HG03175 (cell line): ENCODE measurements at regions not wholly inside any gene's neighbourhood (a gene's known extent, or its start where the extent isn't known, plus 50 kb on each side); places are given as distances from the start of the nearest gene placed in this dataset.
"Not testable (repeated sequence)": the region's sequence is repeated elsewhere in the genome, so short reads cannot be mapped to it uniquely, and the experiment has no call there.

Experiments
- ATAC-seq: cut with Tn5 transposase; IDR thresholded peaks from one replicate; pipeline ENCODE4 v1.9.1; 2021; ENCODE audit warnings: mild to moderate bottlenecking, moderate library complexity; ENCODE audit not compliant: unreplicated experiment

DNA sequence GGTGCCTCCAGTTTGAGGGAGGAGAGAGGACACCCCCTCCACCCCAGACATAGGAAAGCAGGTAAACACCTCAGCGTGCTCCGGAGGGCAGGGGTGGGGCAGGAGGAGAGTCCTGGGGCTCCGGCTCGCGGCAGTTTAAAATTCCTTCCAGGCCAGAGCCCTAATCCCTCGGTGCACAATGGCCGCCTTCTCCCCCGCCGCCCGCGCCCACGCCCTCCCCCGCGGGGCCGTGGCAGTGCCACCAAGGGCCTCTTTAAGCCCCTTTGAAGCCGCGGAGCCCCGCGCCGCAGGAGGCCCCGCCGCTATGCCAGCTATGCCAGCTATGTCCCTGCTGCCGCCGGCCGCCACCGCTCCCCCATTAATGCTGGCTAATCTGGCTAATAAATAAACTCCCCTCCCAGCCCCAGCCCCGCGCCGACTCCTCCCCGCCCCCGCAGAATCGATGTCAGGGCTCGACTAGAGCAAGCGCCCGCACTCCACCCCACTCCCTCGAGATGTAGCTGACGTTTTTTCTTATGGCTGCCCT is 125.1 kb downstream of the MRPL14 start:
- no peak for ATAC-seq

DNA sequence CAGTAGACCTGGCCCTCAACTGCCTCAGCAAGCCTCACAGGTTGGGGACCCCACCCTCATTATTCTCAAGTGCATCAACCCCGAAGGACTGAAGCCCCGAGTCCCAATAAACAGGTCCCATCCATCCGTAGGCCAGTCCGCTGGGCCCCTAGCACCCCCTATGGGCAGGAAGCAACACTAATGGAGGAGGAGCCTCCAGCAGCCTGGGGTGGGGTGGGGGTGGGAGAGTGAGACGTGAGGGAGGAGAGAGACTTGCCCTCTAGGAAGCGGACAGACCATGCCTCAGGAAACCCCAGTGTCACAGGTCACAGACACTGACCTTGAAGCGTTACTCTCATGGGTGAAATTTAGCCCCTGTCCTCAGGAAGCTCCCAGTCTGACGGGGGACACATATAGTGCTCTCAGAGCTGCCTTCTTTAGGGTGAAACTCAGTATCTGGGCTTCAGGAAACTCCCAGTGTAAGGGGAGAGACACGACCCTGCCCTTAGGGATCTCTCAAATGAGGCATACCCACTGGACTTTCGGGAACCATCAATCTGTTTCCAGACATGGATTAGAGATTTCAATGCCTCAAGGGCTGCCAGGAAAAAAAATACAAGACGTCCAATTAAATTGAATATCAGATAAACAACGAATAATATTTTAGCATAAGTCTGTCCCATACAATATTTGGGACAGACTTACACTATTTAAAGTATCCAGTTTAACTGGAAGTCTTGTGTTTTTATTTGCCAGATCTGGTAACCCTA is 125.8 kb downstream of the MRPL14 start:
- no peak for ATAC-seq

DNA sequence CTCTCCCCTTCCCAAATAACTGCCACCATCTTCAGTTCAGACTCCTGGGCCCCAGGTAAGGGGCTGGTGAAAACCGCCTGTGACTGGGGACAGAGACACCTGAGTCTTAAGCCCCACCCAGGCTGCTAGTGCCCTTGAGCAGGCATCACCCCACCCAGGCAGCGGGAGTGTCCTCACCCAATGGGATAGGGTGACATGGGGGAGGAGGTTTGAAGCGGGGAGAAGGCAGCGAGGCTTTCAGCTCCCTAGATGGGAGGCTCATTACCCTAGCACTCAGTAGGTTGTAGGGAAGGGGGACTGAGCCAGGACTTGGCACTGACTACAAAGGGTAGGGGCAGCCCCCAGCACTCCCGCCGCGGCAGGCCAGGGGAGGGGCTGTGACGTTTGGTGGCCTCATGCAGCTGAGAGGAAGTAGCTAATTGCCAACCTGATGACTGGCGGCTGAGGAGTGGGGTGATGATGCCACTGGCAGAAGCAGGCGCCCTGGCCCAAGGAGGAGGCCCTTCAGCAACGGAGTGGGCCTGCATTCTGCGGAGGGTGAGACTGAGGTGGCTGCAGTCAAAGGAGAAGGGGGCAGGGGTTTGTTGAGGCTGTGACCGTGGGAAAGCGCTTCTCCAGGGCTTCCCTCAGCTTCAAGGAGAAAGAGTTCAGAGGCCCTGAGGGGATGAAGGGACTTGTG is 126.9 kb downstream of the MRPL14 start:
- no peak for ATAC-seq

DNA sequence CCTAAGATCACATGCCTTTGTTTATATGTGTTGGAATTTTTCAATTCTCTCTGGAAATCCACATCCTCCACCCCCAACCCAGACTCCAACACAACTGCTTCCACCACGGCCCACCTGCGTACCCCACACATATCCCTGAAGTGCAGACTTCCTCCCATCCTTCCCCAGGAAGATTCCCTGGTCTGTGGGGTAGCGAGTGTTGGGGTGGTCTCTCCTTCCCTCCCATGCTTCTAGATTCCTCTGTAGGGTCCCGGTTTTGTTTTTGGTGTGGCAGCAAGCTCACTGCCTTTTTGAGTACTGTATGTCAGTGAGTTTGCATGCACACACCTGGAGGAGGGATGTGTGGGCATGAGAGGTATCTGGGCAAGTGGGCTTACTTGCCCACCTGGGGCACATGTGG is 127.6 kb downstream of the MRPL14 start:
- ATAC-seq = no peak

DNA sequence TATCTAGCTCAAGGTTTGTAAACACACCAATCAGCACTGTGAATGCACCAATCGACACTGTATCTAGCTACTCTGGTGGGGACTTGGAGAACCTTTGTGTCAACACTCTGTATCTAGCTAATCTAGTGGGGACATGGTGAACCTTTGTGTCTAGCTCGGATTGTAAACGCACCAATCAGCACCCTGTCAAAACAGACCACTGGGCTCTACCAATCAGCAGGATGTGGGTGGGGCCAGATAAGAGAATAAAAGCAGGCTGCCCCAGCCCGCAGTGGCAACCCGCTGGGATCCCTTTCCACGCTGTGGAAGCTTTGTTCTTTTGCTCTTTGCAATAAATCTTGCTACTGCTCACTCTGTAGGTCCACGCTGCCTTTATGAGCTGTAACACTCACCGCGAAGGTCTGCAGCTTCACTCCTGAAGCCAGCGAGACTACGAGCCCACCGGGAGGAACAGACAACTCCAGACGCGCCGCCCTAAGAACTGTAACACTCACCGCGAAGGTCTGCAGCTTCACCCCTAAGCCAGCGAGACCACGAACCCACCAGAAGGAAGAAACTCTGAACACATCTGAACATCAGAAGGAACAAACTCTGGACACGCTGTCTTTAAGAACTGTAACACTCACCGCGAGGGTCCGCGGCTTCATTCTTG is 128.5 kb downstream of the MRPL14 start:
- ATAC-seq = not testable (repeated sequence)

DNA sequence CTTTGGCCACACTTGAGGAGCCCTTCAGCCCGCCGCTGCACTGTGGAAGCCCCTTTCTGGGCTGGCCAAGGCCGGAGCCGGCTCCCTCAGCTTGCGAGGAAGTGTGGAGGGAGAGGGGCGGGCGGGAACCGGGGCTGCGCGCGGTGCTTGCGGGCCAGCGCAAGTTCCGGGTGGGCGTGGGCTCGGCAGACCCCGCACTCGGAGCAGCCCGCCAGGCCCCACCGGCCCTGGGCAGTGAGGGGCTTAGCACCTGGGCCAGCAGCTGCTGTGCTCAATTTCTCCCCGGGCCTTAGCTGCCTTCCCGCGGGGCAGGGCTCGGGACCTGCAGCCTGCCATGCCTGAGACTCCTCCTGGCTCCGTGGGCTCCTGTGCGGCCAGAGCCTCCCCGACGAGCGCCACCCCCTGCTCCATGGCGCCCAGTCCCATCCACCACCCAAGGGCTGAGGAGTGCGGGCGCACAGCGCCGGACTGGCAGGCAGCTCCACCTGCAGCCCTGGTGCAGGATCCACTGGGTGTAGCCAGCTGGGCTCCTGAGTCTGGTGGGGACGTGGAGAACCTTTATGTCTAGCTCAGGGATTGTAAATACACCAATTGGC is 129.2 kb downstream of the MRPL14 start:
- not testable (repeated sequence) for ATAC-seq

DNA sequence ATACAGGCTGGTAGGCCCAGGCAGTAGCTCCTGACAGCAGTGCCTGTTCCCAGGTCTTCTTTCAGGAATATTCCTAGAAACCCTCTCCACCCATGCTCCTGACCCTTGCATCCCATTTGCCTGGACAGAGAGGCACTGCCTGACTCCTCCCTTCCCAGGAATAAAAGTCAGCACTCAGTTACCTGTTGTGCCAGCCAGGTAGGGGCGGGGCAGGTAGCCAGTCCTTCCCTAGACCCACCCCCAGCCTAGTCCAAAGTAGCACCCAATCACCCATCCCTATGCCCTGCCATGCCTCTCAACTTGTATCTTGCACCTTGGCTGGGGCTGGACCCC is 129.9 kb downstream of the MRPL14 start:
- ATAC-seq = no peak

DNA sequence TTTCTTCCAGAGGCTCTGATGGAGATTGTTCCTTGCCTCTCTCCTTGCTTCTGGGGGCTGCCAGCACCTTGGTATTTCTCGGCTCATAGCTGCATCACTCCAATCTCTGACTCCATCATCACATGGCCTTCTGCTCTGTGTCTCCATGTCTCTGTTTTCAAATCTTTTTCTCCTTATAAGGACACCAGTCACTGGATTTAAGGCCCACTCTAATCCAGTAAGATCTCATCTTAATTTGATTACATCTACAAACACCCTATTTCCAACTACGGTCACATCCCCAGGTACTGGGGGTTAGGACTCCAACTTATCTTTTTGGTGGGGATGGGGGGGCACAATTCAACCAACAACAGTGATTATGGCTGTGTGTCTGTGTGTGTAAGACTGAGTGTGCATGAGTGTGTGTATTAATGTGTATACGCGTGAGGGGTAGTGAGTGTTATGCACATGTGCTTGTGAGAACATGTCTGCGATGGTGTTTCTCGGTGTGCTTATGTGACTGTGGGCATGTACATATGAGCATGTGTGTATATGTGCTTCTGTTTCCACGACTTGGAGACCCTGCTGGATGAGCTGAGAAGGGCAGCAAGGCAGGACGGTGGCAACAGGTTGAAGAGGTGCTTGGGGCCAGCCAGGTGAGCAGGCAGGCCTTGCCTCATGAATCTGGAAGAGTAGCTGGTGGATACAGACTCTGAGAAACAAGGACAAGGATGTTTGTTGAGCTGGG is 130.5 kb downstream of the MRPL14 start:
- no peak for ATAC-seq

DNA sequence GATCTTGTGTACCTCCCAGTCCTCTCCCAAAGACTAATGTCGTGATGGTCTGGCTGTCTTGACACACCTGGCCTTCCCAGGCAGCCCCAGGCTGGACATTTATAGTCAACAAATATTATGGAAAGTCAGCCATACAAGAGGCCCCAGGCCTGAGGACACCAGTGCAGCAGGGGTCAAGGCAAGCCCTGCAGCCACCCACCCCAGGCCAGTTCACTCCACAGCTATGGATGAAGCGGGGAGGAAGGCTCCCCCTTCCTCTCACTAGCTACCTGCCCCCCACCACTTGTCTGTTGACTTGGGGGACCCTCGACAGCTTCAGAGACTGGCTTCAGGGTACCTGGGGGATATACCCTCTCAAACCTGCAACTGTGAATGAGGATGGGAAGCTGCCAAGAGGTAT is 132.1 kb downstream of the MRPL14 start:
- ATAC-seq = no peak

DNA sequence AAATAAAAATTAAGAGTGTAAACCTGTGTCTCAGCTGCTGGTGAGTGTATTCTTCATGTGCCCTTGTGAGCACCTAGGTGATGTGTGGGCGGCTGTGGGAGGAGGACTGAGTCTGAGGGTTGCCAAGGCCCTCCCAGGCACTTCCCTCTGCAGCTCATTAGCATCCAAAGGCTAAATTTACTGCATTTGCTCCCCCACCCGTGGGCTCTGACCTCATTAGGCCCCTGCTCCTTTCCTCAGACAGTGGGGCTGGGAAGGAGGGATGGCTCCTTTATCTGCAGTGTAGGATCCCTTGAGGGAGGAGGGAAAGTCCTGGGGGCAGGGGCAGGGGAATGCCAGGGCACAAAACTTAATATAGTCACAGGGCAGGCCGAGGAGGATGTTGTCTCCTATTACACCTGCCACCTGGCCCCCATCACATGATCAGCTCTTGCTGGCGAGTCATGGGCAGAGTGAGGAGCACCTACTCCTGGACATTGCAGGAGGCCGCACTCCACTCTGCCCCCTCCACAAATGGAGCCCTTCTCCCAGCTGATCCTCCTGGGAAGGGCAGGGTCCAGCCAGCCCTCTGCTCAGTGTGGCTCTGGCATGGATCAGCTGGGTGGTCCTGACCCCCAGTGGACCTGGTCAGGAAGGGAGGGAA is 133.2 kb downstream of the MRPL14 start:
- ATAC-seq = no peak

DNA sequence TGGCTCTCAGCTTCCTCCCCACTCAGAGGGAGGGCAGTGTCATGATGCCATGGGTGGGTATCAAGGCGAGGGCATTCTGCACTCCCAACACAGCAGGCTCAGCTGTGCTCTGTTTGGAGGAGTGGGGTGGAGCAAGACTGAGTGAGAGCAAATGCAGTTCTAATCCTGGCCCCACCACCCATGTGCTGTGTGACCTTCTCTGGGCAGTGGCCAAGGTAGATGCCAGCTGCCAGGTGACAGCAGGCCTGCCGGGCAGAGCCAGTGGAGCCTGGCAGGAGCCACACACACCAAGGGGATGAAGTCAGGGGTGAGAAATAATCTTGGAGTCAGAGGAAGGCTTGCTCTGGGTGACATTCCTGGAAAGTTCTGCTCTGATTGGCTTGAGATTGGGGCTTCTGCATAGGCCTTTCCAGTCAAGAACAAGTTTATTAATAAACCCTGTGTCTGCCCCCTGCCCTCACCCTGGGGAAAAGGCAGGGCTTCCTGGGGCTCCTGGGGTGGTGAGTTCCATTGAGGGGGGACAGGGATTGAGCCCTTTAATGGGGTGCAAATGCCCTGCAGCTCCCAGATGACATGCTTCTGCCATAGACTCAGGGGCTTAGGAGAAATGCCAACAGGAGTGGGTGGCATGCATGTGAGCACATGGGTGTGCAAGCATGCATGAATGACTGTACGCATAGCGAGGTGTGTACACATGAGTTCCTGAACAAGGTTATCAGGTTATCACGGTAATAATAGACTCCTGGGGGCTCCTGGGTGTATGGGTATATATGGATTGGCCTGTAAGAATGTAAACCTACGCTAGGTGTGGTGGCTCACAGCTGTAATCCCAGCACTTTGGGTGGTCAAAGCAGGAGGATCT is 134.2 kb downstream of the MRPL14 start:
- ATAC-seq = no peak

DNA sequence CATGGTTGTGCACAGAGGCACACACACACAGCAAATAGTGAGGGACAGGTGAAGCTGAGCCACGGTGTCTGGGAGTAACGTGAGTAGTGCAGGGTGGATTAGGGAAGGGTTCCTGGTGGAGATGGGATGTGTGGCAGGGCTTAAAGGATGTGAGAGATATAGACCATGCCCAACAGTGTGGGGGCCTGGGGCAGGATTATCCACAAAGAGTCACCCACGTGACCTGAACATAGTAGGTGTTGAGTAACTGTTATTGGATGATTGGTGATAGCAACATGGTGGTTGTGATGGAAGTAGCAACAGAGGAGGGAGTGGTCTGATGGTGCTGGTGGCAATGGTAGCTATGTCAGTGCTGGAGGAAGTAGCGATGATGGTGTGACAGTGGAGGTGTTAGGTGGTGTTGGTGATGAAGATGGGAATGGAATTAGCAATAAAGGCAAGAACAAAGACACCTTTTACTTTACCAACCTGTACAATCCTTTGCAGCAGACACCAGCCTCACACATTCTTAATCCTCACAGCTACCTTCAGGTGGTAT is 135.1 kb downstream of the MRPL14 start:
- no peak for ATAC-seq

DNA sequence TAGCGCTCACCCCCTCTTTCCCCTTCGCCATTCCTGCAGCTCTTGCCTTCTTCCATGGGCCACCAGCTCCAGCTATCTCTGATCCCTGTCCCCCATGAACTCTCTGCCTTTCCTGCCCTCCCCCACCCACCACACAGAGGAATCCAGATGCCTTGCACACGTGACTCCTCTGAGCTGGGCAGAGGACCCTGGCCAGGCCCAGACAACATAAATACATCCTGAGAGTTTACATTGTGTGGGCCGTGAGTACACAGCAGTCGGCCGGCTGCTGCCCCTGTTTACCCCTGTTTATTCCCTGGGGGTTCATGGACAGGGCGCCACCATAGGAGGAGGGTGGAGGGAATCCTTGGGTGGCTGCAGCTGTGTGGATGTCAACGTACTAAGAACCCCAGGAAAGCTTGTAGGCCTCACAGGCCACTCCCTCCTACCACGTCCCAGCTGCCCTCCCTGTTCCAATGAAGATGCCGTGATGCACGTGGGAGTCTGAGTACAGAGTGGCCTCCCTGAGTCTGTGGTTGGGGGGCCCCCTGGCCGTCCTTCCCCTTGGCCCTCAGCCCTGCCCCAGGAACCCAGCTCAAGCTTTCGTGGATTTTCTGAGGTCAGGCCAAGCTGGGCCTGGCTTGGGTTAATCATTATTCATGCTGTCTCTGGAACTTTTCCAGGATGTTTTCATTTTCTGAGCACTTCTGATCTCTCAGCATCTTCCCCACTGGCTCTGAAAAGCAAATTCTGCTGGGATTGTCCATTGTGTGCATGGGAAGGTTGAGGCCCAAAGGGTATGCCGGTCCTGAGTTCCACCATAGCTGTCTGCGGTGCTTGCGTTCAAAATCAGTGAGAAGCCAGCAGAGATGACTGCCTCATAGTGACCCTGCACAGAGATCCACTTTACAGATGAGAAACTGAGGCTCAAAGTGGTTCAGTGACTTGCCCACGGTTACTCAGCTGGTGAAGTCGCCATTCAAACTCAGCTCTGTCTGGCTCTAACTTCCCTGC is 136.3 kb downstream of the MRPL14 start:
- no peak for ATAC-seq

DNA sequence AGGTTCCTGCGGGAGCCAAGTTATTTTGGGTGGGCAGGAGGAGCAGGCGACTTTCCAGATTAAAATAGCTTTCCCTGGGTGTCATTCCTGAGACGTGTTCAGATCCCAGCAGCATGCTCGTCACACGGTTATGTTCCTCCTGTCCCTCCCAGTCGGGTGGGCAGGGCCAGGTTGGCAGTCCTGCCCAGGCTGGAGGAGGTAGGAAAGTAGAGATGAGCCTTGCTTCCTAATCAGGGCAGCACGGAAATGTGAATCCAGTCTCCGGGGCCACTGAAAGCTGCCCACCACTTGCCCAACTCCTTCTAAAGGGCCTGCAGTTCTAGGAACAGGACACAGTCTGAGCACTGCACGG is 137.0 kb downstream of the MRPL14 start:
- no peak for ATAC-seq

DNA sequence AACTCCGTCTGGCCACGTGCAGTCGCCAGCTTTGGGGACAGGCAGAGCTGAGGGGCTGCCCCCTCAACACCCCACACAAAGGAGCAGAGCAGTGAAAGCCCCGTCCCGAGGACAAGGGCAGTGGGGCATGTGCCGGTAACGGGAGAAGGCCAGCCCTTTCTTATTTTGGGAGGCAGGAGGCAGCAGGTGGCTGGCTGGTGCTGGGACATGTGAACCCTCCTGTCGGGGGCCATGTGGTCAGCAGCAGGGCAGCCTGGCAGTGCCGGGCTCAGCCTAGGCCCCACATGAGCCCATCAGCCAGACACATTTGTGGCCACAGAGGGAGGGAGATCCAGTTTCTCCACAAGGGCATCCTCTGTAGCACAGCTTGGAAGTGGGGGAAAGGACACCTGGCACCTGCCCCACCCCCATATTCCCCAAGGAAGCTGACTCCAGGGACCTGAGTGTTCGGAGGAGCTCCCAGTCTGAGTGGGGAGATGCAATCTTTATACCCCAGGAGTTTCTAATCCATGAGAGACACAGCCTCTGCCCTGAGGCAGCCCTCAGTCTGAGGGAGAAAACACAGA is 137.6 kb downstream of the MRPL14 start:
- no peak for ATAC-seq

DNA sequence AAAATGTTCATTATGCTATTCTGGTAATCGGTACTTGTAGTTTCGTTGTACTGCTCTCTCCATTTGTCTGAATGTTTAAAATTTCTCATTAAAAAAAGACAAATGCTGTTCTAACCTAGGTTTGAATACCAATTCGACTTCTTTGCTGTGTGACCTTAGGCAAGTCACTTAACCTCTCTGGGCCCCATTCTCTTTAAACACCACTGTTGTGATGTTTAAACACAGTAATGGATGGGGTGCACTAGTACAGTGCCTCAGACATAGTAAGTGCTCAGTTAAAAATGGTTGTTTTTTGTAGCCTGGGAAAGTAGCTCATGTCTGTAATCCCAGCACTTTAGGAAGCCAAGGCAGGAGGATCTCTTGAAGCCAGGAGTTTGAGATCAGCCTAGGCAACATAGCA is 138.5 kb downstream of the MRPL14 start:
- ATAC-seq = no peak

DNA sequence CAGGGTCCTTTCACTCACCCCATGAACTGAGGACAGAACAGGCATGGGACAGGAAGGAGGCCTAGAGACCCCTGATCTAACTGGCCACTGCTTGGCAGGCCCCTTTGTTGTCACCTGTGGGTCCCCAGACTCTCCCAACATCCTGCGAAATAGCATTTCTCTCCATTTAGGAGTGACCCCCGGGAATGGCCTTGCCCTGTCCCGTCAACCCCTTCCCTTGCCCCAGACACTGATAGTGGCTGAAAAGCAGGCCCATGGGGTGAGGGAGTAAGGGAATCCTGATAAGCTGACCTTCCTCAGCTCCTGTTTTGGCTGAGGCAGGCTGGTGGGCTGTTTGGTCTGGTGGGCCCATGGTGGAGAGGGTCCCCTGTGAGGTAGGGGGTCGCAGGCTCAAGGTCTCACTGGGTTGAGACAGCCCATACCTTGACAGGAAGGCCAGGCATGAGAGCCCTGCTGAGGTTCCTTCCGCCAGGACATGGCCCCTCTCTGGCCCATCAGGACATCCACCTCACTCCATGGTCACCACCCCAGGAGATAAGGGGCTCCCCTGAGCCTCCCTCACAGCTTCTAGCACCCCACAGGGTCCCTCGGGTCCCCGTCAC is 139.3 kb downstream of the MRPL14 start:
- no peak for ATAC-seq
